Cardiac fibroblast (primary cell): ENCODE measurements at regions not wholly inside any gene's neighbourhood (a gene's known extent, or its start where the extent isn't known, plus 50 kb on each side); places are given as distances from the start of the nearest gene placed in this dataset.
A peak's percentile ranks its signal among the peaks of the same experiment; 100 is the strongest.

Experiments used
- DNase-seq, 2 donors: peaks; one replicate each; pipeline versions ENCODE4 v3.0.0 to v3.0.0-alpha.2; 2010; ENCODE audit warnings: low read depth in 2 of 2
- H3K4me3 ChIP-seq, 2 donors: replicated peaks in 1 of 2; 1 replicate in 1 of 2; 2 replicates in 1 of 2; pipeline ENCODE4 v1.5.1; 2011; ENCODE audit warnings: low read depth in 2 of 2, low read length in 2 of 2, mild to moderate bottlenecking in 2 of 2, moderate library complexity in 1 of 2
- CTCF ChIP-seq: IDR thresholded peaks from one replicate; pipeline ENCODE4 v1.5.1; 2011; ENCODE audit warnings: low read depth, mild to moderate bottlenecking, low read length, inconsistent platforms

- peak; percentile 31 for TF ChIP-seq CTCF
- H3K4me3 ChIP-seq: no peak overlapping the region
- peak; percentile 21 to 30 for DNase-seq
Observed at GRCh38 chr13:84574851-84575250, 692.6 kb upstream of the SLITRK1 start.

GRCh38 chr13:84571264-84571663 lies 689.0 kb upstream of the SLITRK1 start:
- no peak for TF ChIP-seq CTCF
- H3K4me3 ChIP-seq: no peak overlapping the region
- no peak for DNase-seq

- H3K4me3 ChIP-seq: no peak overlapping the region
- peak in 1 of 2 donors; percentile 3 for DNase-seq
- no peak for TF ChIP-seq CTCF
Observed at GRCh38 chr13:84570831-84571230, 688.6 kb upstream of the SLITRK1 start.

- DNase-seq: no peak
- no peak for TF ChIP-seq CTCF
- no peak overlapping the region for H3K4me3 ChIP-seq
Observed at GRCh38 chr13:84569366-84569765, 687.1 kb upstream of the SLITRK1 start.

DNA sequence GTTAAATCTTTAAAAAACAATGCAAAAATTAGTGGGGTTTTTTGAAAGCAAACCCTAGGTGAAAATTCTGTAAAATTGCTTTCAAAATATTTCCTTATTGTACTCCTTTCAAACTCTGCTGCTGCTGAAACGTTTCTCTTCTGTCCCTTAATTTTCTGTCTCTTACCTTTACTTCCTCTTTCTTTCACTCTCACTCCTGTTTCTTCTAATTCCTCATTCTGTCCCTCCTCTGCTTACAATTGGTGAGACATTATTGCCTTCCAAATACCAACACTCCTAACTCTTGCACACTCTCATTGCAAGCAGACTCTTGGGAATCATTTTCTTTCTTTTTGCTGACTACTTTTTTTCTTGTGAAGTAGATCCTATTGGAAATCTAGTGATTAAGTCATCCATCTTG lies 685.6 kb upstream of the SLITRK1 start:
- TF ChIP-seq CTCF: no peak
- H3K4me3 ChIP-seq: no peak overlapping the region
- no peak for DNase-seq

DNA sequence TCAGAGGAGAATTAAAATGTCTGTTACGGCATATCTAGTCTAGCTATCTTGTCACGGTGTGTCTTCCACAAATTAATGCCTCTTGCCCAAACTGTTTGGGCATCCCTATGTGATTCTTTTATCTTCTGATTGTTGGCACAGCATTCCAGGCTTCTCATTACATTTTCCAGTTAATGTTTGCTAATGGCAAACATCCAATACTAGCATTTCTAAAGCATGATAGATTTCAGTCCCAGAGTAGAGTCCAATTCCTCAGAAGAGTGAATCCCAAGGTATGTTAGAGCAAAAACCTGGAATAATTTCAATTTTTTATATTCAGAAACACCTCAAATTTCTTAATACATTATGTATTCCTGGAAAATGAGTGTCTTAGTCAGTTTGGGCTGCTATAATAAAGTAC lies 684.5 kb upstream of the SLITRK1 start:
- DNase-seq: no peak
- no peak overlapping the region for H3K4me3 ChIP-seq
- no peak for TF ChIP-seq CTCF

DNA sequence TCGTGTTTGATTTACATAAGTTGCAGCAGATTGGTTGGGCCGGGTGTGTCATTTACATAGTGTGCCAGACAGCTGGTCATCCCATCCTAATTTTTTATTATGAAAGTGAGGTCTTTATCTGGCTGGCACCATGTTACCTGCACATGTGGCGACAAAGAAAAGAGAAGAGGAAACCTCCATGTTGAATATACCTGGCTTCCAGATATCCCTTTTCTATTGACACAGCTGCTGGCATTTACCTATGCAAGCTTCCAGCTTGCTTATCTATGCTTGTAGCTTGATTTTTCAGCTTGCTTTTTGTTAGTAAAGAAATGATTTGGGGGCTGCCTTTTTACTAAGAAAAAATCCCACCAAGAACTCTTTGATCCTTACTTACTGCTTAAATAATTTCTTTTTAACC lies 681.3 kb upstream of the SLITRK1 start:
- no peak overlapping the region for H3K4me3 ChIP-seq
- no peak for DNase-seq
- no peak for TF ChIP-seq CTCF
